HG03196 (cell line): ENCODE measurements at regions not wholly inside any gene's neighbourhood (a gene's known extent, or its start where the extent isn't known, plus 50 kb on each side); places are given as distances from the start of the nearest gene placed in this dataset.

Experiments used
- ATAC-seq: cut with Tn5 transposase; IDR thresholded peaks from one replicate; pipeline ENCODE4 v1.9.1; 2021; ENCODE audit not compliant: unreplicated experiment

GRCh38 chr22:48944751-48945620, 882.7 kb downstream of the BRD1 start:
- ATAC-seq, result no peak

DNA sequence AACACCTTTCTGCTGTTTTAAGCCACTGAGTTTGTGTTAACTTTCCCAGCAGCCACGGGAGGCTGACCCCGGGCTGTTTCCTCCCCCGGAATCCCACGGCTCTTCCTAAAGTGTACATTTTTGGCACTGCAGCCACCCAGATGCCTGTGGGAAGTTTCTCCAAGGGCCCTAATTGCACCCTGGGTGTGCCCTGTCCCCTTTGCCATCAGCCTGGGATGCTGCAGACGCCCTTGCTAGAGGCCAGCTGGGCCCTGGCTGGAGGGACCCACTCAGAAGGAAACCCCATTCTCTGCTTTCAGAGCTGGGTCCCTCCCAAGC, 883.3 kb downstream of the BRD1 start:
- ATAC-seq, result no peak

GRCh38 chr22:48943567-48944432, 883.9 kb downstream of the BRD1 start:
- ATAC-seq, result no peak

- no peak for ATAC-seq
Observed at GRCh38 chr22:48942698-48943566, 884.7 kb downstream of the BRD1 start.

GRCh38 chr22:48941903-48942575, 885.6 kb downstream of the BRD1 start:
- ATAC-seq, result no peak

GRCh38 chr22:48941033-48941902, 886.4 kb downstream of the BRD1 start:
- no peak for ATAC-seq

GRCh38 chr22:48940266-48941032, 887.2 kb downstream of the BRD1 start:
- ATAC-seq, result no peak

DNA sequence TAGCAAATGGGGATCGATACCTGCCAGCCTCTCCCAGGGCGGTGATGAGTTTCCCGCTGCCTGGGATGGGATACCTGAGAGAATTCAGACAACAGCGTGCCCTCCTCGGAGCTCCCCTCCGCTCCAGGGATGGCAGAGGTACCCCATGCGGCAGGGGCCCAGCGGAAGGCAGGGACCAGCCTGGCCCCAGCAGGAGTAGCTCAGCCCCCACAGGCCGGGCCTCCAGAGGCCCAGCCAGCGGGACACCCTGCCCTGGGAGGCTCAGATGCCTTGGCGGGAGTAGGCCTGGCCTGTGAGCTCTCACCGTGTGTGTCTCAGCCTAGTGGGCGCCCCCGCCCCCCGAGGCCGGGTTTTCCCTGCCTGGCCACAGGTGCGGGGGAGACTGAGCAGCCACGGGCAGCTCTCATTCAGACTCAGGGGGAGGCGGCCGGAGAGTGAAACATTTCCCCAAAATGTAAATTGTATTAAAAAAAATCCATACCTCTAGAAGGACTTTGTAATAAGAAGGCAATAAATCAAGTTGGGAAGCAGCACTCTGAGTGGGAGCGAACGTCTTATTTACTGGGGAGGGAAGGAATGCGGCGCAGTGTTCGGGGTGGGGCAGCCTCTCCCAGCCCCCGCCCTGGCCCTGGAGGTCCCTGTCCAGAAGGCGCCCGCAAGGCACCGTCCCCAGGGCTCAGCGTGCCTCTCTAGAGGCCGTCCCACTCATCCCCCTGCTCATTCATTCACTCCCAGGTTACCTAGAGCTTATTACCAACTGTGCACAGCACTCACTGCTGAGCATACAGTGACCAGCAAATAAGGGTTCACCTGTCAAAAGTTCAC, 888.0 kb downstream of the BRD1 start:
- no peak for ATAC-seq

DNA sequence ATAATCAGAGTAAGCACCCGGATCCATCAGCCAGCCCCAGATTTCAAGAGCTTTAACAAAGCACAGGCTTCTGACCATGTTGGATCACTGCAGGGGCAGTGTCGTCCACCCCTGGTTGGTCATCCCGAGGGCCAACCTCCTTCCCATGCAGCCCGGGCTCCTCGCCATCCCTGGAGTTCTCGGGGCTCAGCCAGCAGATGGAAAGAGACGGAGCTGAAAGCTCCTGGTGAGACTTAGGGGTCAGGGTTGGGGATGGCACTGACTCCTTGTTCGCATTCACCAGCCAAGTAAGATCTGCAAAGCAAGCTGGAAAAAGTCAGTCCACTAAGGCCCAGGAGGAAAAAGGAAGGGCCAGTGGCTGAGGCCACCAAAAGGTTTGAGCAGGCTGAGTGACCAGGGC, 888.9 kb downstream of the BRD1 start:
- no peak for ATAC-seq

GRCh38 chr22:48937032-48937639, 890.5 kb downstream of the BRD1 start:
- no peak for ATAC-seq

DNA sequence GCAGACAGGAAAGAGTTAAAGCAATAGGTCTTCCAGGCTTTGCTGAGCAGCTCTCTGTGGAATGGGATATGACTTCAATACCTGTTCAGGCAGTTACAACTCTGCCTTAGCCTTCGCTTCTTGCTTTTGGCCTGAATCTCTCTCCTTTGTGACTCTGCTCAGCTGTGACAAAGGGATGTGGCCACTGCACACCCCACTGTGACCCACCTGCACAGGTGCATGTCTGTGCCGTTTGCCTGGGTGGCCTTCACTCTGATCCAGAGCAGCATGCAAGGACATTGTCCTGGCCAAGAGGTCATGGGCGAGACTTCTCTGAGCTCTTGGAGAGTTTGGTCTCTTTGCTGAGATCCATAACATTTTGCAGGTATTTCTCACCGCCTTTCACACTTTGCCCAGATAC, 891.3 kb downstream of the BRD1 start:
- ATAC-seq, result no peak

DNA sequence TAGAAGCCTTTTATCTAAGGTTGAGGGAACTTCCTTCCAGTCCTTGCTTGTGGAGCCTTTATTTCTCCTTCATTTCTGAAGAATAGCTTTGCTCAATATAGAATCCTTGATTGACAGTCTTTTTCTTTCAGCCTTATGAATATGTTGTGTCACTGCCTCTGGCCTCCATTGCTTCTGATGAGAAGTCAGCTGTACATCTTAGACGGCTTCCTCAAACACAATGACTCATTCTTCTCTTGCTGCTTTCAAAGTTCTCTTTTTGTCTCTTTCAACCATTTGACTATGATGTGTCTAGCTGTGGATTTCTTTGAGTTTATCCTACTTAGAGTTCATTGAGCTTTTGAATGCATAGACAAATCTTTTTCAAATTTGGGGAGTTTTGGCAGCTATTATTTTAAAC, 893.2 kb downstream of the BRD1 start:
- no peak for ATAC-seq

- ATAC-seq, result no peak
Observed at GRCh38 chr22:48931452-48931851, 896.2 kb downstream of the BRD1 start.

DNA sequence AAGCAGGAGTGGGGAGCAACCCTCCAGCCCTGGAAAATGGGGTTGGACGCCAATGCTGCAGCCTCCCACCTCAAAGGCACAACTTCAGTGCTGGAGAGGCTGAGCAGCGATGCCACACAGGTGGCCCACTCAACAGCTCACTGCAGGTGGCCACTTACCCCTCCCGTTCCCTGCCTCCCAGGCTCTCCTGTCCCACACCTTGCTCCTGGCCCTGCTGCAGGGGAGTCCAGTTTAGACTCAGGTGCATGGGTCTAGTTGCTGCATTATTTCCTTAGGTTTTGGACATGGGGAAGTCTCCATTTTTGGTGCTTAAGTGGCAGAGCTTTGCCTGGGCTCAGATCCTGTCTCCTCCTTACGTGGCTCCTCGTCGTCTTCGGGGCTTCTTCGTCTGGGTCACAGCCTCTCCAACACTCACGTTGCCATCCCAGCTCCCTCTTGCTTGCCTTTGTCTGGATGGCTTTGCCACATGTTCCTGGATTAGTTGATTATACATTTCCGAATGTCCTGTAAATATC, 898.3 kb downstream of the BRD1 start:
- ATAC-seq, result no peak

- no peak for ATAC-seq
Observed at GRCh38 chr22:48927591-48927990, 900.1 kb downstream of the BRD1 start.

GRCh38 chr22:48926643-48927042, 901.0 kb downstream of the BRD1 start:
- no peak for ATAC-seq

- no peak for ATAC-seq
Observed at GRCh38 chr22:48926136-48926535, 901.5 kb downstream of the BRD1 start.

DNA sequence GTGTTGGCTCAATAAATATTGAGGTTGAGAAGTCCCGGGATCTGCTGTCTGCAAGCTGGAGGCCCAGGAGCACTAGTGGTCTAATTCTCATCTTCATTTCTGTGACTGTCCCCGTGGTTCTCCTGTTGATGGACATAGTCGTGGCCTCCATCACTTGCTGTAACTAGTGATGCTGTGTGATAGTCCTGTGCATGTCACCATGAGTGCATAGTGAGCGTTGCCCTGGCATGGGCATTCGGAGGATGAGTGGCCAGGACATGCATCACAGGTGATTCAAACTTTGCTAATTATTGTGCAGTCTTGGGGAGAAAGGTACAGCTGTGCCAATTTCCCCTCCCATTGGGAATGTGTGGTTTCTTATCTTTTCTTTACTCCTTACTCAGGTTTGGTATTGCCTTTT, 902.2 kb downstream of the BRD1 start:
- ATAC-seq, result no peak
